ENCODE measurements at regions not wholly inside any gene's neighbourhood (a gene's known extent, or its start where the extent isn't known, plus 50 kb on each side); places are given as distances from the start of the nearest gene placed in this dataset.

GRCh38 chr15:98428253-98428989, 219.9 kb upstream of the IGF1R start:
- Mint-ChIP-seq H3K27ac (no peak overlapping the region), H3K4me1 (no peaks in the 10 kb centered on the region), H3K36me3 (peaks cover 13% of the 10 kb centered on the region; the same call in 1 of the 2 replicates), H3K4me3 (peak overlapping the region; percentile 58), H3K9me3 (peaks cover 23% of the 10 kb centered on the region), H3K27me3 (ENCODE audit: low read depth) (peaks cover 57% of the 10 kb centered on the region)
- POLR2A ChIA-PET, result interaction anchor here (0.6 kb wide), 1 partner anchor 351 kb away, joined by 3 read pairs; no protein-coding TSS in a partner anchor
- DNase-seq (ENCODE audit: low spot score) (peak; percentile 85), ATAC-seq (peak; percentile 87)
- CTCF ChIA-PET, result interaction anchor here (0.7 to 2.2 kb wide), 41 partner anchors 8 to 677 kb away, joined by 3 to 39 read pairs (median 4); partner anchors contain the start of gene SYNM
- TF ChIP-seq, protein P1, sequence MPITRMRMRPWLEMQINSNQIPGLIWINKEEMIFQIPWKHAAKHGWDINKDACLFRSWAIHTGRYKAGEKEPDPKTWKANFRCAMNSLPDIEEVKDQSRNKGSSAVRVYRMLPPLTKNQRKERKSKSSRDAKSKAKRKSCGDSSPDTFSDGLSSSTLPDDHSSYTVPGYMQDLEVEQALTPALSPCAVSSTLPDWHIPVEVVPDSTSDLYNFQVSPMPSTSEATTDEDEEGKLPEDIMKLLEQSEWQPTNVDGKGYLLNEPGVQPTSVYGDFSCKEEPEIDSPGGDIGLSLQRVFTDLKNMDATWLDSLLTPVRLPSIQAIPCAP (CRISPR knock-in tag; IDR thresholded peaks at IDR 0.05), result no peak
- TF ChIP-seq NR1H2 (CRISPR knock-in tag; IDR thresholded peaks at IDR 0.05) (no peak), RORB (CRISPR knock-in tag; IDR thresholded peaks at IDR 0.05) (no peak), HMGA2 (CRISPR knock-in tag; IDR thresholded peaks at IDR 0.05) (no peak), GRHL2 (CRISPR knock-in tag; IDR thresholded peaks at IDR 0.05; ENCODE audit: insufficient replicate concordance, severe bottlenecking) (no peak), SMAD3 (CRISPR knock-in tag; IDR thresholded peaks at IDR 0.05; ENCODE audit: borderline replicate concordance) (no peak), E2F4 (CRISPR knock-in tag; IDR thresholded peaks at IDR 0.05; ENCODE audit: borderline replicate concordance, low read depth) (no peak), ZNF219 (CRISPR knock-in tag; IDR thresholded peaks at IDR 0.05; ENCODE audit: borderline replicate concordance) (no peak), SOX15 (CRISPR knock-in tag; IDR thresholded peaks at IDR 0.05) (no peak), ATF2 (CRISPR knock-in tag; IDR thresholded peaks at IDR 0.05; ENCODE audit: borderline replicate concordance, low read depth) (no peak), ZSCAN18 (CRISPR knock-in tag; IDR thresholded peaks at IDR 0.05) (no peak), CREB1 (CRISPR knock-in tag; IDR thresholded peaks at IDR 0.05) (no peak), ZBTB21 (CRISPR knock-in tag; IDR thresholded peaks at IDR 0.05; ENCODE audit: borderline replicate concordance) (no peak), ZNF423 (CRISPR knock-in tag; IDR thresholded peaks at IDR 0.05) (peak; percentile 32; the same call in 1 of the 2 replicates), PRRX2 (CRISPR knock-in tag; IDR thresholded peaks at IDR 0.05) (no peak), NFYB (CRISPR knock-in tag; conservative IDR thresholded peaks at IDR 0.05; ENCODE audit: low read depth) (no peak), ZBTB43 (CRISPR knock-in tag; IDR thresholded peaks at IDR 0.05) (no peak), ERG (CRISPR knock-in tag; IDR thresholded peaks at IDR 0.05) (no peak)
- TF ChIP-seq, protein P2, sequence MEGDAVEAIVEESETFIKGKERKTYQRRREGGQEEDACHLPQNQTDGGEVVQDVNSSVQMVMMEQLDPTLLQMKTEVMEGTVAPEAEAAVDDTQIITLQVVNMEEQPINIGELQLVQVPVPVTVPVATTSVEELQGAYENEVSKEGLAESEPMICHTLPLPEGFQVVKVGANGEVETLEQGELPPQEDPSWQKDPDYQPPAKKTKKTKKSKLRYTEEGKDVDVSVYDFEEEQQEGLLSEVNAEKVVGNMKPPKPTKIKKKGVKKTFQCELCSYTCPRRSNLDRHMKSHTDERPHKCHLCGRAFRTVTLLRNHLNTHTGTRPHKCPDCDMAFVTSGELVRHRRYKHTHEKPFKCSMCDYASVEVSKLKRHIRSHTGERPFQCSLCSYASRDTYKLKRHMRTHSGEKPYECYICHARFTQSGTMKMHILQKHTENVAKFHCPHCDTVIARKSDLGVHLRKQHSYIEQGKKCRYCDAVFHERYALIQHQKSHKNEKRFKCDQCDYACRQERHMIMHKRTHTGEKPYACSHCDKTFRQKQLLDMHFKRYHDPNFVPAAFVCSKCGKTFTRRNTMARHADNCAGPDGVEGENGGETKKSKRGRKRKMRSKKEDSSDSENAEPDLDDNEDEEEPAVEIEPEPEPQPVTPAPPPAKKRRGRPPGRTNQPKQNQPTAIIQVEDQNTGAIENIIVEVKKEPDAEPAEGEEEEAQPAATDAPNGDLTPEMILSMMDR (IDR thresholded peaks at IDR 0.05), result peak; percentile 82
- TF ChIP-seq, protein P3, sequence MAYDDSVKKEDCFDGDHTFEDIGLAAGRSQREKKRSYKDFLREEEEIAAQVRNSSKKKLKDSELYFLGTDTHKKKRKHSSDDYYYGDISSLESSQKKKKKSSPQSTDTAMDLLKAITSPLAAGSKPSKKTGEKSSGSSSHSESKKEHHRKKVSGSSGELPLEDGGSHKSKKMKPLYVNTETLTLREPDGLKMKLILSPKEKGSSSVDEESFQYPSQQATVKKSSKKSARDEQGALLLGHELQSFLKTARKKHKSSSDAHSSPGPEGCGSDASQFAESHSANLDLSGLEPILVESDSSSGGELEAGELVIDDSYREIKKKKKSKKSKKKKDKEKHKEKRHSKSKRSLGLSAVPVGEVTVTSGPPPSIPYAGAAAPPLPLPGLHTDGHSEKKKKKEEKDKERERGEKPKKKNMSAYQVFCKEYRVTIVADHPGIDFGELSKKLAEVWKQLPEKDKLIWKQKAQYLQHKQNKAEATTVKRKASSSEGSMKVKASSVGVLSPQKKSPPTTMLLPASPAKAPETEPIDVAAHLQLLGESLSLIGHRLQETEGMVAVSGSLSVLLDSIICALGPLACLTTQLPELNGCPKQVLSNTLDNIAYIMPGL (CRISPR knock-in tag; IDR thresholded peaks at IDR 0.05), result peak; percentile 72; the same call in 1 of the 2 replicates
- TF ChIP-seq, protein P4, sequence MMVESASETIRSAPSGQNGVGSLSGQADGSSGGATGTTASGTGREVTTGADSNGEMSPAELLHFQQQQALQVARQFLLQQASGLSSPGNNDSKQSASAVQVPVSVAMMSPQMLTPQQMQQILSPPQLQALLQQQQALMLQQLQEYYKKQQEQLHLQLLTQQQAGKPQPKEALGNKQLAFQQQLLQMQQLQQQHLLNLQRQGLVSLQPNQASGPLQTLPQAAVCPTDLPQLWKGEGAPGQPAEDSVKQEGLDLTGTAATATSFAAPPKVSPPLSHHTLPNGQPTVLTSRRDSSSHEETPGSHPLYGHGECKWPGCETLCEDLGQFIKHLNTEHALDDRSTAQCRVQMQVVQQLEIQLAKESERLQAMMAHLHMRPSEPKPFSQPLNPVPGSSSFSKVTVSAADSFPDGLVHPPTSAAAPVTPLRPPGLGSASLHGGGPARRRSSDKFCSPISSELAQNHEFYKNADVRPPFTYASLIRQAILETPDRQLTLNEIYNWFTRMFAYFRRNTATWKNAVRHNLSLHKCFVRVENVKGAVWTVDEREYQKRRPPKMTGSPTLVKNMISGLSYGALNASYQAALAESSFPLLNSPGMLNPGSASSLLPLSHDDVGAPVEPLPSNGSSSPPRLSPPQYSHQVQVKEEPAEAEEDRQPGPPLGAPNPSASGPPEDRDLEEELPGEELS (CRISPR knock-in tag; IDR thresholded peaks at IDR 0.05), result no peak
- TF ChIP-seq, protein P5, sequence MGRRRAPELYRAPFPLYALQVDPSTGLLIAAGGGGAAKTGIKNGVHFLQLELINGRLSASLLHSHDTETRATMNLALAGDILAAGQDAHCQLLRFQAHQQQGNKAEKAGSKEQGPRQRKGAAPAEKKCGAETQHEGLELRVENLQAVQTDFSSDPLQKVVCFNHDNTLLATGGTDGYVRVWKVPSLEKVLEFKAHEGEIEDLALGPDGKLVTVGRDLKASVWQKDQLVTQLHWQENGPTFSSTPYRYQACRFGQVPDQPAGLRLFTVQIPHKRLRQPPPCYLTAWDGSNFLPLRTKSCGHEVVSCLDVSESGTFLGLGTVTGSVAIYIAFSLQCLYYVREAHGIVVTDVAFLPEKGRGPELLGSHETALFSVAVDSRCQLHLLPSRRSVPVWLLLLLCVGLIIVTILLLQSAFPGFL (CRISPR knock-in tag; IDR thresholded peaks at IDR 0.05; ENCODE audit: borderline replicate concordance), result no peak

Data from WTC11 (cell line).